ENCODE measurements at regions not wholly inside any gene's neighbourhood (a gene's known extent, or its start where the extent isn't known, plus 50 kb on each side); places are given as distances from the start of the nearest gene placed in this dataset.
"Not testable (repeated sequence)": the region's sequence is repeated elsewhere in the genome, so short reads cannot be mapped to it uniquely, and the experiment has no call there.

- TF ChIP-seq ZBTB21 (tag by site-specific recombination; IDR thresholded peaks at IDR 0.05); ZNF704 (tag by site-specific recombination; IDR thresholded peaks at IDR 0.05); ZNF843 (tag by site-specific recombination; IDR thresholded peaks at IDR 0.05); BCL11A (tag by site-specific recombination; IDR thresholded peaks at IDR 0.05; ENCODE audit: low read depth); ATF2 (tag by site-specific recombination; IDR thresholded peaks at IDR 0.05; ENCODE audit: low read depth): not testable (repeated sequence)
These were observed 691.1 kb downstream of the BRINP1 start for GRCh38 chr9:118677936-118678653.

All from HEK293 (cell line).